Brain microvascular endothelial cell (primary cell): ENCODE measurements at regions not wholly inside any gene's neighbourhood (a gene's known extent, or its start where the extent isn't known, plus 50 kb on each side); places are given as distances from the start of the nearest gene placed in this dataset.

Experiments
- DNase-seq: peaks from one replicate; pipeline ENCODE4 v3.0.0-alpha.2; 2020
- H3K27ac ChIP-seq: fragments of 250-450 bp; sonication (Bioruptor Pico); 2 replicates; pipeline ENCODE4 v1.5.1; 2020; ENCODE audit warnings: mild to moderate bottlenecking, moderate library complexity
- H3K27me3 ChIP-seq: fragments of 250-450 bp; sonication (Bioruptor Pico); replicated peaks from 2 replicates; pipeline ENCODE4 v1.5.1; 2020; ENCODE audit warnings: mild to moderate bottlenecking
- H3K36me3 ChIP-seq: fragments of 250-450 bp; sonication (Bioruptor Pico); replicated peaks from 2 replicates; pipeline ENCODE4 v1.5.1; 2020; ENCODE audit warnings: mild to moderate bottlenecking
- H3K4me3 ChIP-seq: 2 replicates; pipeline ENCODE4 v1.5.1; 2011; ENCODE audit warnings: low read depth, mild to moderate bottlenecking, control low read depth, low read length, moderate library complexity
- in situ Hi-C: cut with HindIII; loops from 2 replicates; pipeline ENCODE4 v1.10.0; 2017; ENCODE audit warnings: low sequenced_read_pairs, low pct_ligation_motif_present
- TF ChIP-seq, protein P1 (sequence below): IDR thresholded peaks from 2 replicates; pipeline ENCODE4 v1.5.1; 2011; ENCODE audit warnings: low read depth, mild to moderate bottlenecking, moderate library complexity, low read length, control low read depth, inconsistent platforms; ENCODE audit errors: missing control alignments

DNA sequence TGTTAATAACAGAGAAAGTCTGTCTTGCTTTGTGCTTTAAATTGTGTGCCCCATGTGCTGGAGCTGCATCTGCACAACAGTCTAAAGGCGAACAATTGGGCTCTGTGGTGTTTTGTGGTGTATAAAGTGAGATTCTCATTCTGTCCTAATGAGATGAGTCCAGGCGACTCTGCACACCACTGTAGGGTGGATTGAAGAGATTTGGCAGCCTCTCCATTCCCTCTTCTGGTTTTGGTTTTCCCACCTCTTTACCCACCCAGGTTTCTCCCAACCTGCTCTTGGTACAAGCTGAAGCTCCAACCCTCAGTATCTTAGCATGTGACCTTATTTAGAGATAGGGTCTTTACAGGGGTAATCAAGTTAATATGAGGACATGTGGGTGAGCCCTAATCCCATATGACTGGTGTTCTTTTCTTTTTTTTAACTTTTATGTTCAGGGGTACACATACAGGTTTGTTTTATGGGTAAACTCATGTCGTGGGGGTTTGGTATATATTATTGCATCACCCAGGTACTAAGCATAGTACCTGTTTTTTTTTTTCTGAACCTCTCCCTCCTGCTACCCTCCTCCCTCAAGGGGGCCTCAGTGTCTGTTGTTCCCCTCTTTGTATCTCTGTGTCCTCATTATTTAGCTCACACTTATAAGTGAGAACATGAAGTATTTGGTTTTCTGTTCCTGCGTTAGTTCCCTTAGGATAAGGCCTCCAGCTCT, 217.6 kb upstream of the DTNBP1 start:
- H3K36me3 ChIP-seq, result no peaks in the 10 kb centered on the region
- TF ChIP-seq, protein P1, sequence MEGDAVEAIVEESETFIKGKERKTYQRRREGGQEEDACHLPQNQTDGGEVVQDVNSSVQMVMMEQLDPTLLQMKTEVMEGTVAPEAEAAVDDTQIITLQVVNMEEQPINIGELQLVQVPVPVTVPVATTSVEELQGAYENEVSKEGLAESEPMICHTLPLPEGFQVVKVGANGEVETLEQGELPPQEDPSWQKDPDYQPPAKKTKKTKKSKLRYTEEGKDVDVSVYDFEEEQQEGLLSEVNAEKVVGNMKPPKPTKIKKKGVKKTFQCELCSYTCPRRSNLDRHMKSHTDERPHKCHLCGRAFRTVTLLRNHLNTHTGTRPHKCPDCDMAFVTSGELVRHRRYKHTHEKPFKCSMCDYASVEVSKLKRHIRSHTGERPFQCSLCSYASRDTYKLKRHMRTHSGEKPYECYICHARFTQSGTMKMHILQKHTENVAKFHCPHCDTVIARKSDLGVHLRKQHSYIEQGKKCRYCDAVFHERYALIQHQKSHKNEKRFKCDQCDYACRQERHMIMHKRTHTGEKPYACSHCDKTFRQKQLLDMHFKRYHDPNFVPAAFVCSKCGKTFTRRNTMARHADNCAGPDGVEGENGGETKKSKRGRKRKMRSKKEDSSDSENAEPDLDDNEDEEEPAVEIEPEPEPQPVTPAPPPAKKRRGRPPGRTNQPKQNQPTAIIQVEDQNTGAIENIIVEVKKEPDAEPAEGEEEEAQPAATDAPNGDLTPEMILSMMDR, result no peak
- no peaks in the 10 kb centered on the region for H3K27me3 ChIP-seq
- in situ Hi-C loops, result no loop called here
- H3K4me3 ChIP-seq, result no peak overlapping the region
- DNase-seq, result no peak
- H3K27ac ChIP-seq, result no peak overlapping the region

DNA sequence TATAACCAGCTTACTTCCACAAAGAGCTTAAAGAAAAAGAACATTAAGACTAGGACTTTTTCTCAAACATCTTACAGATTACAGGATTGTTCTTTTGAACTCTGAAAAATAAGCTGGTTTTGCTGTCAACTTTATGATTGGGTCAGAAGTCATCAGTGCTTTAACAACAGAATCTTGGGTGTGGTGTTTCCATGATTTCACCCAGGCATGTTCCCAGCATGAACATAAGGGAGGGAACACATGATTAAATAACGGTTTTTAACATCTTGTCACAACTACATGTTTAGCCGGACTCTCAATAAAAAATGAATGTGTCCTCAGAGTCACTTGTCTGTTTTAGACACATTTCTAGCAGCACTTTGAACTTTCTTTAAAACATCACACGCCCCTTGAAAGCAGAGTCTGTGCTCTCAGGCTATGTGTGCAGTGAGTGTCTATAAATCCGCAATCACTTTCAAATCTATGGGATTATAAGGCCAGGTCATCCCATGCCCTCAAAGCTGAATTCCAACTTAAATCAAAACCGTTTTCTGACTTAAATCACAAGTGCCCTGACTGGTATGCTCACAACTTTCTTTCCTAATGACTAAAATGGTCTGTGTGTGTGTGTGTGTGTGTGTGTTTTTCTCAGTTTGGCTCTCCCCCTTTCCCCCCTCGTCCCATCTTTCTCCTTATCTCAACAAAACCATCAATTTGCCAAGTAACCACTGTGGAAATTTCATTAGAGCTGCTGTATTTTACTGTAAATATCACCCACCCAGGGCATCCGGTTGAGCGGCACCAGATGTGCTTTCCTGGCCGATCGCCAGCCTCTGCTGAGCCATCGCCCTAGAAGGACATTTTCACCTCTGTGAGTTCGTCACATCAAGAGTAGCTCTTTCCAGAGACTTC, 216.8 kb upstream of the DTNBP1 start:
- no peak overlapping the region for H3K4me3 ChIP-seq
- TF ChIP-seq, protein P1, result no peak
- DNase-seq, result peak; percentile 32
- H3K27ac ChIP-seq, result no peak overlapping the region
- H3K36me3 ChIP-seq, result no peaks in the 10 kb centered on the region
- H3K27me3 ChIP-seq, result no peaks in the 10 kb centered on the region
- in situ Hi-C loops, result no loop called here

DNA sequence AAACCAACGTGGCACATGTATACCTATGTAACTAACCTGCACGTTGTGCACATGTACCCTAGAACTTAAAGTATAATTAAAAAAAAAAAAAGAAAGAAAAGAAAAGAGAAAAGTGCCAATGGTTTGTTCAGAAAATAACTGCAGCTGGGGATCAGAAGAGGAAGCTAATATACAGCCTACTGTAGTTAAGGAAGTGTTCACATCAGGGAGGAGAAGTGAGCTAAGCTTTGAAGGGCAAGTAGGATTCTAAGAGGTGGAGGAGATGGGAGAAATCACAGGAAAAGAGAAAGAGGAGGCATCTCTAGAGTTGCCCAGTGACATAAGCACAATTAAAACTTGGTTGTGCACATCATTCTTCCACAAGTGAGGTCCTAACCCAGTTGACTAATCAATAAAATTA, 214.4 kb upstream of the DTNBP1 start:
- no peak overlapping the region for H3K4me3 ChIP-seq
- DNase-seq, result no peak
- in situ Hi-C loops, result no loop called here
- H3K27ac ChIP-seq, result no peak overlapping the region
- TF ChIP-seq, protein P1, result no peak
- no peaks in the 10 kb centered on the region for H3K27me3 ChIP-seq
- H3K36me3 ChIP-seq, result no peaks in the 10 kb centered on the region

DNA sequence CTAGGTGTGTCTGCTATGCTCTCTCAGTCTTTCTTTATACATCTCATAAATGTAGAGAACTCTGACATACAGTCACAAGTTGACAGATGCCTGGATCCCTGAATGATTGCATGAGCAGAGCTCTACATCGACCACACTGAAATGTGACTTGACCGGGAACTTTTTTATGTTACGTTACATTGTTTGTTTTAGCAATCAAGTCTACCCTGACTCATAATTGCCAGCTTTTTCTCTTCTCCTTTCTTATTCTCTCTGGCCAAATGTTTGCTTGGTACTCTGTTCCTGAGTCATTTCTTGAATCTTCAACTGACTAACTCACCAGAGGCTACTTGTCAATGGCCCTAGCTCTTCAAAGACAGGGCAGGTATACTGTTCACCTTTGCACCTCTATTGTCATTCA, 213.6 kb upstream of the DTNBP1 start:
- H3K36me3 ChIP-seq, result no peaks in the 10 kb centered on the region
- in situ Hi-C loops, result no loop called here
- TF ChIP-seq, protein P1, result no peak
- H3K4me3 ChIP-seq, result no peak overlapping the region
- no peaks in the 10 kb centered on the region for H3K27me3 ChIP-seq
- H3K27ac ChIP-seq, result no peak overlapping the region
- peak; percentile 54 for DNase-seq

DNA sequence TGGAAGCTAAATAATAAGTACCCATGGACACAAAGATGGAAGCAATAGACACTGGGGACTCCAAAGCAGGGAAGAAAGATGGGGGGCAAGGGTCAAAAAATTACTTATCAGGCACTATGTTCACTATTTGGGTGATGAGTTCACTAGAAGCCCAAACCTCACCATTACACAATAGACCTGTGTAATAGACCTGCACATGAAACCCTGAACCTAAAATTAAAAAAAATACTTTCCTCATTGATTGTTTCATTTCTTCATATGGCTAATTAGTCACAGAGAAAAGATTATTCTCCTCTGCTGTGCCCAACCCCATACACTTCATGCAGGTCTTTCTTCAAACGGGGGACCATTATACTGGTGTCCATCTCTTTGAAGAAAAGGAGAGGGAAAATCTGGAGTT, 213.0 kb upstream of the DTNBP1 start:
- no peaks in the 10 kb centered on the region for H3K27me3 ChIP-seq
- H3K36me3 ChIP-seq, result no peaks in the 10 kb centered on the region
- TF ChIP-seq, protein P1, result no peak
- no peak overlapping the region for H3K27ac ChIP-seq
- H3K4me3 ChIP-seq, result no peak overlapping the region
- in situ Hi-C loops, result no loop called here
- no peak for DNase-seq
